ENCODE measurements at regions not wholly inside any gene's neighbourhood (a gene's known extent, or its start where the extent isn't known, plus 50 kb on each side); places are given as distances from the start of the nearest gene placed in this dataset.

- no peak for DNase-seq (ENCODE audit: low read depth)
These were observed 1507.4 kb upstream of the CELF4 start for GRCh38 chr18:39072970-39073369.

- DNase-seq (ENCODE audit: low read depth): no peak
These were observed 1496.8 kb upstream of the CELF4 start for GRCh38 chr18:39062426-39062825.

- DNase-seq (ENCODE audit: low read depth): no peak
These were observed 1492.9 kb upstream of the CELF4 start for GRCh38 chr18:39058386-39059000.

DNA sequence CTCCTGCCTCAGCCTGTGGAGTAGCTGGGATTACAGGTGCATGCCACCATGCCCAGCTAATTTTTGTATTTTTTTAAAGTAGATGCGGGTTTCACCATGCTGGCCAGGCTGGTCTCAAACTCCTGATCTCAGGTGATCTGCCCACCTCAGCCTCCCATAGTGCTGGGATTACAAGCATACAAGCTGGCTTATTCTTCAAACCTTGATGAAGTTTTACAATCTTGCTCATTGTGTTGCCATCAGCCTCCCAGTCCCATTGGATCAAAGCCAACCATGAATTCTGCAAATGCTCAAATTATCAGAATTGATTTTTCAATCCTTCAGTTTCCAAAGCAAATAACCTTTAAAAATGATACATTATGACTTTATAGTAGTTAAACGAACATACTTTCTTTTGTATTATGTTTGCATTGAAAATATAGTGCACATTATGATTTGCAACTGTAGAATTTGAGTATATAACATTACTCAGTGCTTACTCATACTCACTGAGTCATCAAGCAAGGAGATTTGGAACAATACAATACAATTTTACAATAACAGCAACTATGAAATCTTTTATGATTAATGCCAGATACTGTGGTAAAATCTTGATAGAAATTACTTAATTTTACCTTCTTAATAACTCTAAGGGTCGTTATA, 1491.9 kb upstream of the CELF4 start:
- DNase-seq (ENCODE audit: low read depth): no peak

DNA sequence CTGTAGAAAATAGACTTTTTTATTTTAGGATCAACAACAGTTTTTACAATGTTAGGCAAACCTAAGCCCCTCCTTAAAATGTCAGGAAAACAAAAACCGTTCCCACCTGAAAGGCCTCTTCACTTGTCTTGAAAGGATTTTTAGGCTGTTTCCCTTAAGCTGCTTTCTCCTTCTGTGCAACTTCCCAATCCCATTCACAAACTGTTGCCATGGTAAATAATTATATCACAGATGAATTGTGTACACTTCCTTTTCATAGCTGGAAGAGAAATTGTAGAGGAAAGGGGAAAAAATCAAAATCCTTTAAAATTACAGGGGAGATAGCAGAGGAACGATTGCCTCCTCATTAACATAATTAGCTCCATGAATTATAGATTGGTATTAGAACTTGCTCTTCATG, 1488.0 kb upstream of the CELF4 start:
- DNase-seq (ENCODE audit: low read depth): no peak

- DNase-seq (ENCODE audit: low read depth): no peak
These were observed 1485.4 kb upstream of the CELF4 start for GRCh38 chr18:39051013-39051412.

GRCh38 chr18:39039813-39040212, 1474.2 kb upstream of the CELF4 start:
- no peak for DNase-seq (ENCODE audit: low read depth)

GRCh38 chr18:39037925-39038324, 1472.3 kb upstream of the CELF4 start:
- no peak for DNase-seq (ENCODE audit: low read depth)

GRCh38 chr18:39033312-39033711, 1467.7 kb upstream of the CELF4 start:
- DNase-seq (ENCODE audit: low read depth): no peak

- no peak for DNase-seq (ENCODE audit: low read depth)
These were observed 1466.0 kb upstream of the CELF4 start for GRCh38 chr18:39031647-39032046.

- no peak for DNase-seq (ENCODE audit: low read depth)
These were observed 1464.6 kb upstream of the CELF4 start for GRCh38 chr18:39030124-39030655.

- DNase-seq (ENCODE audit: low read depth): no peak
These were observed 1459.9 kb upstream of the CELF4 start for GRCh38 chr18:39025531-39025930.

GRCh38 chr18:39019989-39020388, 1454.4 kb upstream of the CELF4 start:
- DNase-seq (ENCODE audit: low read depth): no peak

GRCh38 chr18:39007031-39007902, 1441.7 kb upstream of the CELF4 start:
- DNase-seq (ENCODE audit: low read depth): no peak

DNA sequence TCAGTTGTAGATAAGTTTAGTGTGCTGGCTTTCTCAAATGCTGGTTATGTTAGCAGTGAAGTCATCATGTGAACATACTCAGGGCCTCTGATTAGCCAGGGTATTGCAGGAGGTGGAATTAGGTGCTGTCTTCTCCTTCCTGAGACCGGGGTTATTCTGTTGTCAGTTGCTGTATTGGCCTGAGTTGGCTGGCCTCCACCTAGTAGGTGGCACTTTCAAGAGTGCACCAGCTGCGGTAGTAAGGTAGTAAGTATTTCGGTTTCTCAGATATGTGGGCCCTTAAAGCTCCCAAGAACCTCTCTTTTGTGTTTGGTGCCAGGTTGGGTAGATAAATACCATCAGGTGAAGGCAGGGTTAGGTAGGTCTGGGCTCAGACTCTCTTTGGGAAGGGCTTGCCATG, 1430.5 kb upstream of the CELF4 start:
- no peak for DNase-seq (ENCODE audit: low read depth)

DNA sequence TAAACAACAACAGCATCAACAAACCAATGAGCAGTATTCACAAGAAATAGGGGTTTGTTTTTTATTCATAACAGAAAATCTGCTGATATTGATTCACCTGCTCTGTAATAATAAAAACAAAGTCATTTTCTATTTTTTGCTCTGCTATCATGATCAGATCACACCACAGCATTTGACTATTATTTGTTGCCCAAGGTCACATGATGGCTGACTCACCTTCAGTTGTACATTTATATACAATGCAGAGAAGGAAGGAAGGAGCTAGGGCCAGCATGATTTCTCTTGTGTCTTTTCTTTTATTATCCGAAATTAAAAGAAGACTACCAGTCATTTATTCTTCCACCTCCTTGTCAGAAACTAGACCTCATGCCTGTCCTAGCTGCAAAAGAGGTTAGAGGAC, 1427.7 kb upstream of the CELF4 start:
- DNase-seq (ENCODE audit: low read depth): no peak

DNA sequence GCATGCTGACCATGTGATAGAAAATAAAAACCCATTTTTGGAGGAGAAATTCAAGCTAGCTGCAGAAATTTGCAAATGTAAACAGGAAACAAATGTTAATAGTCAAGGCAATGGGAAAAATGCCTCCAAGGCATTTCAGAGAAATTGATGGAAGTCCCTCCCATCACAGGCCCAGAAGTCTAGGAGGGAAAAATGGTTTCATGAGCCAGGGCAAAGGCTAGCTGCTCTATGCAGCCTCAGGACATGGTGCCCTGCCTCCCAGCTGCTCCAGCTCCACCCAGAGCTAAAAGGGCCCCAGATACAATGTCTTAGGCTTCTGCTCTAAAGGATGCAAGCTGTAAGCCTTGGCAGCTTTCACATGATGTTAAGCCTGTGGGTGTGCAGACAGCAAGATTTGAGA, 1419.4 kb upstream of the CELF4 start:
- no peak for DNase-seq (ENCODE audit: low read depth)

DNA sequence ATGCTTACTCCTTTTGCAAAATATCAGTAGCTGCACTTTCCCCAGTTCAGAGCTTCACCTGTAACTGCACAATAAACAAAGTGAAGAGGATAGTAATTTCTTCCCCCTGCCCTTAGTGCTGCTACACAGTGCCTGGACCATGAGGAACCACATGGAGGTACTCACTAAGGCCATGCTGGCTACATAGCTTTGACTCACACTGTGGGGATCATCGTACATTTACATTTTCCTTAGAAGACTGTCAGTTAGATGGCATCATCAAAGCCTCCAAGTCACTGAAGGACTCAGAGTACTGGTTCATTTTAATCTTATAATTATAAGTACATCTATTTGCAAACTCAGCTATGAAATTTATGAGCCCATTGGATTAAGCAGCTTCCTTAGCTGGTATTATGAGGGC, 1416.5 kb upstream of the CELF4 start:
- no peak for DNase-seq (ENCODE audit: low read depth)

DNA sequence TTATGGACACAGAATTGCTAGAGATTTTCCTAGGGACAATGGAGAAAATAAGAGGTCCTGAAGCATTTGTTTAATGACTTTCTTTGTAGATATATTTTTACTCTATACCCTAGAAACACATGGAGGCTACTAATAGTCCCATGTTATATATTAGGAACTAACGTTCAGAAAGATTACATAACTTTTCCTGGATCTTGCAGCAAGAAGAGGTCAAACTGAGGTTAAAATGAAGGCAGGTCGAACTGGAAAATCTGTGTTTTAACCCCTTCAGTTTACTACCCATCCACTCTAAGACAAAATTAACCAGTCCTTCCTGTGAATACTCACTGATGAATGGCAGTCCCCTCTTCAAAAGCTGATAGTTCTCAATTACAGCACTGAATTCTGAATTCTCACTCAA, 1415.8 kb upstream of the CELF4 start:
- DNase-seq (ENCODE audit: low read depth): no peak

DNA sequence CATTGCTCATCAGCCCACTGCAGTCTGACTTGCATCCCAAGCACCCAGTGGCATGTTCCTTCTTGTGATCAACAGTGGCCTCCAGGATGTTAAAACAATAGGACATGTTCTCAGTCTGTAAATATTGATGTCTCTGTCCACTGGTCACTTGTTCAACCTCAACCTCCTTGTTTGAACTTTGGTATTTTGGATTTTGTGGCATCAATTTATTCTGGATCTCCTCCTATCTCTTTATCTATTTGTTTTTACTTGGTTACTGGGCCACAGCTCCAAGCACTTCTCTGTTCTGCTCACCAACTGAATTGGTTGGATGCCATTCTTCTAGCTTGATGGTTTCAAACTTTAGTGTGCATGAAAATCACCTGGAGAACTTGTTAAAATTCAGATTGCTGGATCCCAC, 1414.8 kb upstream of the CELF4 start:
- DNase-seq (ENCODE audit: low read depth): no peak

DNA sequence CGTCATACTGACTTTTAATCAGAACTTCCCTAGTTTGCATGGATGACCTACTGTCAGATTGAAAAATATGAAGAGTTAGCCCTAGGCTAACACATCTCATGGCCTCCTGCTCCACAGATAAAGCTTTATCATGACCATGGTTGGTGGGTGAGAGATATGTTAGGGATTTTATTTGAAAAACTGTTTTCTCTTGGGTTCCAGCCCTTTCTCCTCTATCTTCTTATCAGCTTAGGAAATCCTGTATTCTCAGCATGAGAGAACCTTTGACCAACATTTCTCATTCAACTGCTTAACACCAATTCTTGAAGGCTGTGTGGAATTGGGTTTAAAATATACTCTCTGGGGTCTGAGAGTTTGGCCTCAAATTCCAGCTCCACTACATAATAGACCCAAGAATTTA, 1407.0 kb upstream of the CELF4 start:
- no peak for DNase-seq (ENCODE audit: low read depth)

- DNase-seq (ENCODE audit: low read depth): no peak
These were observed 1406.3 kb upstream of the CELF4 start for GRCh38 chr18:38971881-38972280.

DNA sequence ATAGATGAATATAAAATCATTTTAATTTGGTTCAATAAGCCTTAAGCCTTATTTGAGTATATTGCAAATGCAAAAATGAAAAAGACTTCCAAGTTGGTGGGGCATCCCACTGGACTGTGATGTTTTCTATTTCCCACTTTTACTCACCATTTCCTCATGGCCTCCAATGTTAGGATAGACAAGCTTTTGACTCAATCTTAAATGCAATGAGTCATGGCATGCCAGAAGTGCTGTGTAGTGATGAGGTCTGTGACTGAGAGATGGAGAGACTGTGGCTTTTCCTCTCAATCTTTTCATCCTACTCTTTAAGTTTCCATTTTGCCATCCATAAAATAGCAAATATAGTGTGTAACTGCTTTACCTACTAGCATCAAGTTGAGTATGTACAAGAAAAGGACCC, 1401.2 kb upstream of the CELF4 start:
- DNase-seq (ENCODE audit: low read depth): no peak

Data from stimulated activated CD4-positive, alpha-beta T cell treated with anti-CD3 and anti-CD28 coated beads, Interleukin-2, amount 100 ng/mL, for 4 hours (primary cell).